Left forelimb (tissue), 1 donor: ENCODE measurements at regions not wholly inside any gene's neighbourhood (a gene's known extent, or its start where the extent isn't known, plus 50 kb on each side); places are given as distances from the start of the nearest gene placed in this dataset.
A peak's percentile ranks its signal among the peaks of the same experiment; 100 is the strongest.
"Not testable (repeated sequence)": the region's sequence is repeated elsewhere in the genome, so short reads cannot be mapped to it uniquely, and the experiment has no call there.

Experiments used
- DNase-seq: peaks from one replicate; pipeline ENCODE4 v3.0.0-alpha.2; 2018; ENCODE audit warnings: low spot score

GRCh38 chr5:1955586-1955985 lies 72.9 kb upstream of the IRX4 start:
- no peak for DNase-seq

GRCh38 chr5:1953710-1954109 lies 71.0 kb upstream of the IRX4 start:
- not testable (repeated sequence) for DNase-seq

GRCh38 chr5:1952444-1953099 lies 69.8 kb upstream of the IRX4 start:
- no peak for DNase-seq

GRCh38 chr5:1952021-1952420 lies 69.3 kb upstream of the IRX4 start:
- DNase-seq = no peak

GRCh38 chr5:1951165-1951816 lies 68.6 kb upstream of the IRX4 start:
- no peak for DNase-seq

GRCh38 chr5:1950708-1951103 lies 68.0 kb upstream of the IRX4 start:
- DNase-seq = no peak

- DNase-seq = no peak
Observed at GRCh38 chr5:1950096-1950707, 67.5 kb upstream of the IRX4 start.

- no peak for DNase-seq
Observed at GRCh38 chr5:1949253-1949652, 66.5 kb upstream of the IRX4 start.

- DNase-seq = no peak
Observed at GRCh38 chr5:1948663-1949191, 66.0 kb upstream of the IRX4 start.

GRCh38 chr5:1948111-1948510 lies 65.4 kb upstream of the IRX4 start:
- no peak for DNase-seq

- DNase-seq = no peak
Observed at GRCh38 chr5:1946776-1947175, 64.1 kb upstream of the IRX4 start.

GRCh38 chr5:1946122-1946677 lies 63.5 kb upstream of the IRX4 start:
- DNase-seq = no peak

- no peak for DNase-seq
Observed at GRCh38 chr5:1945606-1946005, 62.9 kb upstream of the IRX4 start.

GRCh38 chr5:1944408-1944807 lies 61.7 kb upstream of the IRX4 start:
- no peak for DNase-seq

- no peak for DNase-seq
Observed at GRCh38 chr5:1943481-1943880, 60.8 kb upstream of the IRX4 start.

GRCh38 chr5:1942630-1943029 lies 59.9 kb upstream of the IRX4 start:
- no peak for DNase-seq

- DNase-seq = peak; percentile 3
Observed at GRCh38 chr5:1942158-1942557, 59.4 kb upstream of the IRX4 start.

GRCh38 chr5:1939256-1939655 lies 56.5 kb upstream of the IRX4 start:
- DNase-seq = no peak

- DNase-seq = peak; percentile 34
Observed at GRCh38 chr5:1938310-1939000, 55.7 kb upstream of the IRX4 start.

GRCh38 chr5:1937590-1937989 lies 54.9 kb upstream of the IRX4 start:
- DNase-seq = no peak

GRCh38 chr5:1936901-1937300 lies 54.2 kb upstream of the IRX4 start:
- no peak for DNase-seq

GRCh38 chr5:1936413-1936812 lies 53.7 kb upstream of the IRX4 start:
- DNase-seq = no peak
